ENCODE measurements at regions not wholly inside any gene's neighbourhood (a gene's known extent, or its start where the extent isn't known, plus 50 kb on each side); places are given as distances from the start of the nearest gene placed in this dataset.
"Not testable (repeated sequence)": the region's sequence is repeated elsewhere in the genome, so short reads cannot be mapped to it uniquely, and the experiment has no call there.

DNA sequence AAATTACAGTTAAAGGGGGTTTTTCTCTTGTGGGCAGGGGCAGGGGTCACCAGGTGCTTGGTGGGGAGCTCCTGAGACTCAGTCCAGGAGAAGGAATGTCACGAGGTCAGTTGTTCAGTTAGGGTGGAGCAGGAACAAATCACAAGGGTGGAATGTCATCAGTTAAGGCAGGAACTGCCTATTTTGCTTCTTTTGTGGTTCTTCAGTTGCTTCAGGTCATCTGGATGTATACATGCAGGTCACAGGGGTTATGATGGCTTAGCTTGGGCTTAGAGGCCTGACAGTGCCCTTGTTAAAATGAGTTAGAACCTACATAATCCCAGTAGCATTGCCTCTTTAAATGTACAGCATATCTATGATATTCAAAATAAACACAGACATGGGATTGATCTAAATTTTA is 120.2 kb upstream of the CHD2 start:
- TF ChIP-seq, protein P1, sequence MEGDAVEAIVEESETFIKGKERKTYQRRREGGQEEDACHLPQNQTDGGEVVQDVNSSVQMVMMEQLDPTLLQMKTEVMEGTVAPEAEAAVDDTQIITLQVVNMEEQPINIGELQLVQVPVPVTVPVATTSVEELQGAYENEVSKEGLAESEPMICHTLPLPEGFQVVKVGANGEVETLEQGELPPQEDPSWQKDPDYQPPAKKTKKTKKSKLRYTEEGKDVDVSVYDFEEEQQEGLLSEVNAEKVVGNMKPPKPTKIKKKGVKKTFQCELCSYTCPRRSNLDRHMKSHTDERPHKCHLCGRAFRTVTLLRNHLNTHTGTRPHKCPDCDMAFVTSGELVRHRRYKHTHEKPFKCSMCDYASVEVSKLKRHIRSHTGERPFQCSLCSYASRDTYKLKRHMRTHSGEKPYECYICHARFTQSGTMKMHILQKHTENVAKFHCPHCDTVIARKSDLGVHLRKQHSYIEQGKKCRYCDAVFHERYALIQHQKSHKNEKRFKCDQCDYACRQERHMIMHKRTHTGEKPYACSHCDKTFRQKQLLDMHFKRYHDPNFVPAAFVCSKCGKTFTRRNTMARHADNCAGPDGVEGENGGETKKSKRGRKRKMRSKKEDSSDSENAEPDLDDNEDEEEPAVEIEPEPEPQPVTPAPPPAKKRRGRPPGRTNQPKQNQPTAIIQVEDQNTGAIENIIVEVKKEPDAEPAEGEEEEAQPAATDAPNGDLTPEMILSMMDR (IDR thresholded peaks at IDR 0.05): no peak
- ATAC-seq (no peak), DNase-seq (no peak)
- no peaks in the 10 kb centered on the region for H3K36me3 ChIP-seq
- intact Hi-C loops (cut with DNase I): no loop called here
- no peaks in the 10 kb centered on the region for H3K9me3 ChIP-seq
- no peaks in the 10 kb centered on the region for H3K4me1 ChIP-seq
- no peaks in the 10 kb centered on the region for H3K27me3 ChIP-seq
- no peak overlapping the region for H3K27ac ChIP-seq
- H3K4me3 ChIP-seq: no peak overlapping the region

DNA sequence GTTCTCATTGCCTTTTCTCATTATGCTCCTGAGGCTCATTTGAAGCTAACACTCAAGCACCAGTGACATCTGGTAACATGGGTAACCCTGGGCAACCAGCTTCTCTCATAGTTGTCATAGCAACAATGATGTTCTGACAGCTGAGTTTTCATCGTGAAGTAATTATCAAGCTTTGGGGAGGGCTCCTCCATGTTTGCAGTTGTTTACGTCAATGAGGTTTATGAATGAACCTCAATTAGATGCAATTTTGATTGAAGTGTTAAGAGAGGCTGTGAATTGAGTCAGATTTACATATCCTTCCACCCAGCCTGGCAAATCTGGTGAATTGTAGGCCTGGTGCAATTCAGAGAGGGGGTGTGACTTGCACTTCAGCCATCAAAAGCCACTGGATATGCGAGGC is 119.3 kb upstream of the CHD2 start:
- no peak for DNase-seq
- Histone ChIP-seq H3K27ac (no peak overlapping the region), H3K27me3 (no peaks in the 10 kb centered on the region), H3K9me3 (no peaks in the 10 kb centered on the region), H3K4me3 (no peak overlapping the region), H3K36me3 (no peaks in the 10 kb centered on the region), H3K4me1 (no peaks in the 10 kb centered on the region)
- intact Hi-C loops (cut with DNase I): no loop called here
- ATAC-seq: no peak
- TF ChIP-seq, protein P1 (IDR thresholded peaks at IDR 0.05): no peak

DNA sequence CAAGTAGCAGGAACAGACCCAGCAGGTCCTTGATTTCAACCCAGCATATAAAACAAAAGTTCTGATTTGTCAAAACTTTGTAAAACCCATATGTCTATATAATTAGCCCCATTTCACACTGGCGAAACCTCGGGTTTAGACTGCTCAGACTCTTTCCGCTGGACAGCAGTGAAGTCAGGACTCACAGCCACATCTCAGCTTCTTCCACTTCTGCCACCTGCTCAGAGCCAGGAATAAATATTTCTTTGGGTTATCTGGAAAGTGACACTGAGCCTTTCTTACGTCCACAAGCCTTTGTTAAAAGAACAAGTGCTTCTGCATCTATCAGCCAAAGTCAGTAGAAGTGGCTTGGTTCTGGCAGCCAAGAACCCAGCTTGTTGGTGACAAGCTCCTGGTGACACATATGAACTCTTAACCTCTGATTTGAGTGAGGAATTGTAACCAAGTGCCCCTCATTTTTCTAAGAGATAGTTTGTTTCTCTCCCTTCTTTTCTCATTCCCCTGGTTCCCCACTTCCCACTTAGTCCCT is 118.1 kb upstream of the CHD2 start:
- no peaks in the 10 kb centered on the region for H3K9me3 ChIP-seq
- intact Hi-C loops (cut with DNase I): no loop called here
- H3K27ac ChIP-seq: no peak overlapping the region
- no peak overlapping the region for H3K4me3 ChIP-seq
- no peak for DNase-seq
- H3K4me1 ChIP-seq: no peaks in the 10 kb centered on the region
- no peak for ATAC-seq
- TF ChIP-seq, protein P1 (IDR thresholded peaks at IDR 0.05): no peak
- H3K27me3 ChIP-seq: no peaks in the 10 kb centered on the region
- H3K36me3 ChIP-seq: no peaks in the 10 kb centered on the region

DNA sequence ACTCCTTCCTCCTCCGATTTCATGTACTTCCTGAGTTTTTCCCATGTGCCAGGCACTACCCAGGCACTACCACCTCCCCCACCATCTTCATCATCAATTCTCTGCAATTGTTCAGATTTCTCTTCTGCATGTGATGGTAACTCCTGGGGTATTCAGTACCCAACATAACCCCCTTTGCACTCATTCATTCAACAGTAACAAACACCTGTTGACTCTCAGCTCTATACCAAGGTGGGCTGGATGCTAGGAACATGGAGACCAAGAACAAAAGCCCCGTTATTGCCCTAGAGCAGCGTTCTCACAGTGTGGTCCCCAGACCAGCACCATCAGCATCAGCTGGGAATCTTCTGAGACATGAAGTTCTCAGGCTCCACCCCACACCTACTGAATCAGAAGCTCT is 113.0 kb upstream of the CHD2 start:
- no peaks in the 10 kb centered on the region for H3K4me1 ChIP-seq
- ATAC-seq: no peak
- DNase-seq: no peak
- no peak overlapping the region for H3K27ac ChIP-seq
- H3K36me3 ChIP-seq: no peaks in the 10 kb centered on the region
- TF ChIP-seq, protein P1 (IDR thresholded peaks at IDR 0.05): no peak
- H3K4me3 ChIP-seq: no peak overlapping the region
- intact Hi-C loops (cut with DNase I): no loop called here
- no peaks in the 10 kb centered on the region for H3K9me3 ChIP-seq
- no peaks in the 10 kb centered on the region for H3K27me3 ChIP-seq

DNA sequence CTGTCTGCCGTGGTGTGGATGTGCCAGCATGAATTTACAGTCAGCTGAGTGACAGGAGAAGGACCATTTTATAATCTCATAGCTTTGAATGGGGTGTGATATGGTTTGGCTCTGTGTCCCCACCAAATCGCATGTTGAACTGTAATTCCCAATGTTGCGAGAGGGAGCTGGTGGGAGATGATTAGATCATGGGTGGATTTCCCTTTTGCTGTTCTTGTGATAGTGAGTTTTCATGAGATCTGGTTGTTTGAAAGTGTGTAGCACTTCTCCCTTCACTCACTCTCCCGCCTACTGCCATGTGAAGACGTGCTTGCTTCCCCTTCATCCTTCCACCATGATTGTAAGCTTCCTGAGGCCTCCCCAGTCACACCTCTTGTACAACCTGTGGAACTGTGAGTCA is 111.9 kb upstream of the CHD2 start:
- DNase-seq (no peak), ATAC-seq (no peak)
- no peaks in the 10 kb centered on the region for H3K4me1 ChIP-seq
- TF ChIP-seq, protein P1 (IDR thresholded peaks at IDR 0.05): no peak
- no peaks in the 10 kb centered on the region for H3K27me3 ChIP-seq
- no peak overlapping the region for H3K27ac ChIP-seq
- no peaks in the 10 kb centered on the region for H3K9me3 ChIP-seq
- H3K36me3 ChIP-seq: no peaks in the 10 kb centered on the region
- H3K4me3 ChIP-seq: no peak overlapping the region
- intact Hi-C loops (cut with DNase I): no loop called here

DNA sequence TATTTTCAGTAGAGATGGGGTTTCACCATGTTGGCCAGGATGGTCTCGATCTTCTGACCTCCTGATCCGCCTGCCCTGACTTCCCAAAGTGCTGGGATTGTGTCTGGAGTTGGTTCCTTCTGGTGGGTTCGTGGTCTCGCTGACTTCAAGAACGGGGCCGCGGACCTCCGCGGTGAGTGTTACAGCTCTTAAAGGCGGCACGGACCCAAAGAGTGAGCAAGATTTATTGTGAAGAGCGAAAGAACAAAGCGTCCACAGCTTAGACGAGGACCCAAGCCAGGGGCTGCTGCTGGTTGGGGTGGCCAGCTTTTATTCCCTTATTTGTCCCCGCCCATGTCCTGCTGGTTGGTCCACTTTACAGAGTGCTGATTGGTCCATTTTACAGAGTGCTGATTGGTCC is 111.3 kb upstream of the CHD2 start:
- H3K4me3 ChIP-seq; H3K36me3 ChIP-seq; H3K4me1 ChIP-seq; H3K27me3 ChIP-seq; ATAC-seq; H3K9me3 ChIP-seq; DNase-seq; intact Hi-C loops (cut with DNase I); H3K27ac ChIP-seq: not testable (repeated sequence)

All from upper lobe of right lung (tissue), 1 donor.